Astrocyte of the spinal cord (primary cell): ENCODE measurements at regions not wholly inside any gene's neighbourhood (a gene's known extent, or its start where the extent isn't known, plus 50 kb on each side); places are given as distances from the start of the nearest gene placed in this dataset.

Source experiments
- DNase-seq: peaks from one replicate; pipeline ENCODE4 v3.0.0; 2011; ENCODE audit warnings: low read depth, low spot score
- H3K4me3 ChIP-seq: 2 replicates; pipeline ENCODE4 v1.5.1; 2011; ENCODE audit warnings: low read depth, mild to moderate bottlenecking, low read length, moderate library complexity
- CTCF ChIP-seq: IDR thresholded peaks from 2 replicates; pipeline ENCODE4 v1.5.1; 2012; ENCODE audit warnings: low read depth, mild to moderate bottlenecking, low read length, inconsistent platforms
- in situ Hi-C: cut with HindIII; loops from 2 replicates; pipeline ENCODE4 v1.10.0; 2017; ENCODE audit warnings: low sequenced_read_pairs

- peak overlapping the region; percentile 24 for H3K4me3 ChIP-seq
- peak; percentile 72 for DNase-seq
- peak; percentile 71 for TF ChIP-seq CTCF
- in situ Hi-C loops = no loop called here
Measured at GRCh38 chr7:94223375-94224084, 171.2 kb upstream of the COL1A2 start.

- H3K4me3 ChIP-seq = no peak overlapping the region
- in situ Hi-C loops = no loop called here
- DNase-seq = no peak
- TF ChIP-seq CTCF = no peak
Measured at GRCh38 chr7:94228223-94228622, 166.5 kb upstream of the COL1A2 start.

GRCh38 chr7:94228678-94229077 lies 166.0 kb upstream of the COL1A2 start:
- no peak for TF ChIP-seq CTCF
- DNase-seq = peak; percentile 14
- in situ Hi-C loops = no loop called here
- H3K4me3 ChIP-seq = no peak overlapping the region

- no peak for TF ChIP-seq CTCF
- H3K4me3 ChIP-seq = no peak overlapping the region
- in situ Hi-C loops = no loop called here
- DNase-seq = no peak
Measured at GRCh38 chr7:94231305-94231704, 163.4 kb upstream of the COL1A2 start.

- TF ChIP-seq CTCF = no peak
- no peak for DNase-seq
- in situ Hi-C loops = no loop called here
- no peak overlapping the region for H3K4me3 ChIP-seq
Measured at GRCh38 chr7:94236960-94237359, 157.7 kb upstream of the COL1A2 start.

GRCh38 chr7:94237417-94237816 lies 157.3 kb upstream of the COL1A2 start:
- no peak for DNase-seq
- in situ Hi-C loops = no loop called here
- no peak for TF ChIP-seq CTCF
- no peak overlapping the region for H3K4me3 ChIP-seq
